ENCODE measurements at regions not wholly inside any gene's neighbourhood (a gene's known extent, or its start where the extent isn't known, plus 50 kb on each side); places are given as distances from the start of the nearest gene placed in this dataset.

DNA sequence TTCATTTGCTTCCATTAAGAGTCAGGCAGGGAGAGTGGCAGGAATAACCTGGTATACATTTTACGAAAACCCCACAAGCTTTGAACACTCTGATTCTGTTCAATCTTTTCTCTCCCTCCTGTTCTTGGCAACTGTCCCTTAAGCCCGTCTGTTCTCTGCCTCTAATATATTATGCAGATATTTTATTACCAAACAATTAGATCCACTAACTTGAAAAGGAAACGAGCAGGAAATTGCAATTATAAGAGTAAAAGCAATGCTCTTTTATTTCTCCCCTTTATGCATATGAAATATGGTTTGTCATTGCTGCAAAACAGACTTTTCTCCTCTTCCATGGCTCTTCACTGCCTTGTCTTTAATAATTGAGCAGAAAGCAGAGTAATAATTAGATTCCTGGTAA is 149.1 kb upstream of the CELF4 start:
- no peak for DNase-seq (ENCODE audit: low spot score)

DNA sequence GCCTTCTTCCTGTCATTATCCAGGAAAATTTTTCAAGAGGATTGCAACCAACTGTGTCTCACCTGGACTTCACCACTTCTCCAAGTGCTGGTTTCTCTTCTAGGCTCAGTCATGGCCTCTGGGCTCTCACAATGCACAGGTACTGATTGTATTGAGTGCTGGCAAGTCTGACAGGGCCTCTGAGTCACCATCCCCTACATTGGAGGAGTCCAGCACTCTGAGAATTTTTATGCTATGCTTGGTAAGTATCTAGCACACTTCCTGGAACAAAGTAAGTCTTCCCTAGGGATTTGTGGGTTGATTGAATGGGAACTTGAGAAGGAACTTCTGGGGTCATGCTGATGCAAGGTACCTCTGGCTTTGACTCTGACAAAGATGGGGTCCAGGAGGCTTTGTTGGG is 147.2 kb upstream of the CELF4 start:
- DNase-seq (ENCODE audit: low spot score) = no peak

DNA sequence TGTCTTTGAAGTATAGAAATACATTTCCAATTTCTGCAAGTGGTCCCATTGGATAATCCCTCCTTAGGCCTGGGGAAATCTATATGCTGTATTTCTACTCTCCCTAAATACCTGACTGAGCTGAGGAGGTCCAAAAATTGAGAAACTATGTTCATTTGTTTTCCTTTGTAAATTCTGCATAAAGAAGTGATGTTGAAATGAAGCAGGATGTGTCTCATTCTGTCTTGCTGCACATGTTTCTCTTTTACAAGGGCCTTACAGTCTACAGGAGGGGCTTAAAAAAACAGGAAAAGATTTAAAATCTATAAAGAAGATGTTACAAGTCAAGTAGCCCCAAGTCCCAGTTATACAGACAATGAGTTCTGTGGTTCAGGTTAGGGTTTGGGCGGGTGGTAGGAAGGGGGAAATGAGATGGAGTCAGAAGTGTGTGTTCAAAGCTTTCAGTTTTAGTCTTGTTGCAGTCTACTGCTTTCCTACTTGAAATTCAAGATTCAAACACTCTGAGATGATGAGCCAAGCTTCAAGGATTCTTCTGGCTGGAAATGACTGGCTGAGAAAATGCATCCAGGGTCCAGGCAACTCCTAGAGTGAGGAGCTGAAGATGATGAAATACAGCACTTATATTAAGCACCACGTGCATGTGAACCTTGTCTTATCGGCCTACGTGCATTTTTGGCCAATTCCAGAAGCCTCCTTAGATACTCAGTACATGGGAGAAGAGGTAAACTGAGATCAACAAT is 146.3 kb upstream of the CELF4 start:
- DNase-seq (ENCODE audit: low spot score) = no peak

DNA sequence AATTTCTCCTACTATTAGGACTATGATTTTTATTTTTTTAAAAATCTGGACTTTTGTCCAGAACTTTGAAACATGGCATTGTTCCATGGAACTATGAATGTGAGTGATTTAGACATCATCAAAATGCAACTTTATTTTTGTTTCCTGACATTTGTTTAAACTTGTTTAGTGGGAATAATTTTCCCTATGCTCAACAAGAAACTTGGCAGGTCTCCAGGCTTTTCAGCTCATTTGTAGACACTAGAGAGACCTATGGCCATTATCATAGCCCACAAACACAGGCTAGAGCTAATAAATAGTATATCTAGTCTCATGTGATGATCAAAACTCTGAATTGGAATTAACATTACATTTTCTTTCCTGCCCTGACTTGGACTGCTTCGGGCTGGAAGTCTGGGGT is 145.1 kb upstream of the CELF4 start:
- no peak for DNase-seq (ENCODE audit: low spot score)

DNA sequence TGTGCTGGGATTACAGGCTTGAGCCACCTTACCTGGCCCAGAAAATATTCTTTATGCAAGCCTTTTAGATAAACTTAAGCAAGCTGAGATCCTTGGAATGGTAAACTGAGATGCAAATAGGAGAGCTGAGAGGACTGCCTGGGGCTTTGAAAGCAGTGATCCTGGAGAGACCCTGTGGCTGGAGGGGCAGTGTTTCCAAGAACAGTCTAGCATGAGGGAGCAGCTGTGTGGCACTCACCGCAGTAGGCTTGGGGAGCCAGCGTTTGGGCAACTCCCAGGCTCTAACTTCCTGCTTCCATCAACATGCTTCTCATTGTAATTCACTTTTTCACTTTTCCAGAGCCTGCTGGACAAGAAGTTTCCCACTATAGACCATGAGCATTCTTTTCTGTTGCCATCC is 144.1 kb upstream of the CELF4 start:
- no peak for DNase-seq (ENCODE audit: low spot score)

DNA sequence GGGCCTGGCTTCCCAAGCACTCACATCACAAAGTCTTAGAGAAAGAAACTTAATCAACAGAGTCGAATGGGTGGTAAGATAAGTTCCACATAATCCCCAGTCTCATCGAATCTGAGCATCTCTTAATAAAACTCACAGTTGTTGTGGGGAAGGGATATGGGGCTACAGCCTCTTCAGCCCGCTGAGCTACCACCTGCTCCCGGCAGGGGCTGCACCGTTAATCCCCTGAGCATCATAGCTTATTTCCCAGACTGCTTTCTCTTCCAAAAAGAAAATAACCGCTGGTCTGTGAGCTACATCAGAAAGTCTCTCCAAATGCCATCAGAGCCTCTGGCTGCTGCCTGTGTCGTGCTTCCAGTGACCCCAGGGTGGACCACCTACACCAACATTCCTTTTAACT is 139.4 kb upstream of the CELF4 start:
- DNase-seq (ENCODE audit: low spot score) = no peak

DNA sequence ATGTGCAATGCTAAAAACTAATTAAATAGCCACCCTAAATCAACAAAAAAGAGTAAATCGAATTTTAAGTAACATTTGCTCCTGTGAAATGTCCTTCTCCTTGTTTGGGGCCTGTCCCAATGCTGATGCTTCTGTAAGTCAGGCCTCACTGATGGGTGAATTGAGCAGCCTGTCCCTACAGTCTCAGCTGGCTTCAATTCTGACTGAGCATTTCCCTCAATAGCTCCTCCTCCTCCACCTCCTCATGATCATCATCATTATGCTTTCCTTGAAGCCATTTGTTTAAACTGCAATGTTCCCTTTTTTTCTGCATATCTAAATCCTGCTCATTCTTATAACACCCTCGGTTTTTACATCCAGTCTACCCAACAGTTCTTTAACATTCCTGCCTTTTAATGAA is 137.2 kb upstream of the CELF4 start:
- DNase-seq (ENCODE audit: low spot score) = no peak

DNA sequence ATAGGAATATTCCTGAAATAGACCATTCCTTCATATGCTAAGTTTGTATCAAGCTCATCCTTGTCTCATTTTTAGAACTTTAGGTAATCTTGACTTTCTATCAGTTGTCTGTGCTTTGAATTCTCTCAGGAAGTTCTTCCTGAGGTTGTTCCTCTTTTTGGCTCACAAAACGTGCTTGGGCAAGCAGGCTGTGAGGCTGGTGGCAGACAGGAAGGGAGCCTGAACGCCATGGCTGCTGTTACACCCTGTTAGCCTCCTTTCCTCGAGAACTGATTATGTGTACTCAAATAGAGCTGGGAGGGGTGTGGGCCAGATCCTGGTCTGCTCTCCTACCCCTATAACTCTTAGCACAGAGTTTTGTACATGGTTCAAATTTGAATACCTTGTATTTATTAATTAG is 136.4 kb upstream of the CELF4 start:
- DNase-seq (ENCODE audit: low spot score) = no peak

DNA sequence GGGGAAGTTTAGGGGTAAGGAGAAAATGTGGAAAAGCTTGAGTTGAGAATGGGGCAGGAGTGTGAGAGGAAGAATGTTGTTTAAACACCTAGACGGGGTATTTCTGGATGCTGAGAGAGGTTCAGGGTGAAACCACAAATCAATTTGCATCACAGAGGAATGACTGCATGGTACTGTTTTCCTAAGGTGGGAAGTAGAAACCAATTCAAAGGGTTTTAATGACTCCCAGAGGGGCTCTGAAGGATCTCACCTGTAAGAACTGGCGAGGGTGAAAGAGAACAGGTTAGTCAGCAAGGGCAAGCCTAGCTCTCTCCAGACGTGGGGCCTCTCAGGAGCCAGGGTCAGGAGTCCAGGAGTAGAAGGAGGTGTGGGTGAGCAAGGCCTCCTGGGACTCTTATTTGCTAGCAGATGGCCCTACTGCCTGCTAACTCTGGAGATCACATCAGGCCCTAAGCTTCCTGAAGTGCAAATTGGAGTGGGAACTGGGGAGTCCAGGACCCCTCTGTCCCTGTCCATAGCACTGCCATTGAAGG is 133.0 kb upstream of the CELF4 start:
- no peak for DNase-seq (ENCODE audit: low spot score)

DNA sequence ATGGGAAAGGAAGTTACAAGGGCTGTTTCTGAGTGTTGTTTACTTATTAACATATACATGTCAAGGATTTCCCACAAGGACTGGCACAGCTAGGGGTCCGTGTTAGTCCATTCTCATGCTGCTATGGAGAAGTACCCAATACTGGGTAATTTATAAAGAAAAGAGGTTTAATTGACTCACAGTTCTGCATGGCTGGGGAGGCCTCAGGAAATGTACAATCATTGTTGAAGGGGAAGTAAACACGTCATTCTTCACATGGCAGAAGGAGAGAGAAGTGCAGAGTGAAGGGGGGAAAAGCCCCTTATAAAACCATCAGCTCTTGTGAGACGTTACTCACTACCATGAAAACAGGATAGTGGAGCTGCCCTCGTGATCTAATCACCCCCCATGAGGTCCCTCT is 128.9 kb upstream of the CELF4 start:
- no peak for DNase-seq (ENCODE audit: low spot score)

DNA sequence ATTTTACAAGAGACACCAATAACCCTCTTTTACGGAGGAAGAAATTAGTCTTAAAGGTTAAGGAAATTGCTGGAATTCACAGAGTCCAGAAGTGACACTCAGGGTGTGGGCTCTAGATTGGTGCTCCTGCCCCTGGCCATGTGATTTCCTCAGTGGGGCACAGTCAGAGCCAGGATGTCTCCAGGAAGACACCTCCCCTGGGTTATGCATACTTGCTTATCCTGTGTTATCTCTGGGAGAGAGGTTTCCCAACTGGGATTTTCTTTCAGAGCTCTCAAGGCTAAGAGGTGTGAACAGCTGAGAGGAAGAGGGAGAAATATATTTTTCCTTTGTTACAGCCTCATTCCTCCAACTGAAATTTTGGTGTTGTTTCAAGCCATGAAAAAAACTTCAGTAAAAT is 125.6 kb upstream of the CELF4 start:
- DNase-seq (ENCODE audit: low spot score) = no peak

DNA sequence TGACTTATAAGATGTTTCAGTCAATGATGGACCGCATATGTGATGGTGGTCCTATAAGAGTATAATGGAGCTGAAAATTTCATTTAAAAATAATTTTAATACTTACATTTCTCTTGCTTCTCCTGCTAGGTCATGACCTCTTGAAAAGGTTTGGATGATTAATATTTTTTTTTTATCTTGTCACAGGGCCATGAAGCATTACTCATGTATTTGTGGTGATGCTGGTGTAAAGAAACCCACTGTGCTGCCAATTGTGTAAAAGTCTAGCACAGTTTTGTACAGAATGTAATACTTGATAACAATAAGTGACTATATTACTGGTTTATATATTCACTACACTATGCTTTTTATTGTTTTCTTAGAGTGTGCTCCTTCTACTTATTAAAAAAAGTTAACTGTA is 124.2 kb upstream of the CELF4 start:
- no peak for DNase-seq (ENCODE audit: low spot score)

DNA sequence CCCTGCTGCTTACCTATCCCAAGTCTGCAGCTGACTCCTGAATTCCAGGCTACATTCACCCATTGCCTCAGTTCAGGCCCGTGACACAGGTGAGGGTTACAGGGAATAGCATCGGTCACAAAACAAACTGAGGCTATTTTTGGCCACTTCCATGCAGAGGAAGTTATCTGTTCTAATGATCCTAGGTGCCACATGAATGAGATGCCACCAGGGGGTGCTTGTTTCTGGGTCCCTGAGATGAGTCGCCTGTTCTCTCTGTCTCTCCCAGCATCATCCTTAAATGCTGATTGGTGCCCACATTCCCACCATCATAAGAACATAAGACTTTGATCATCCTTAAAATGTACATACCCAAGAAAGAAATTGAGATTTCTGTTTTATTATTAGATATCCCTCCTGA is 119.0 kb upstream of the CELF4 start:
- DNase-seq (ENCODE audit: low spot score) = no peak

DNA sequence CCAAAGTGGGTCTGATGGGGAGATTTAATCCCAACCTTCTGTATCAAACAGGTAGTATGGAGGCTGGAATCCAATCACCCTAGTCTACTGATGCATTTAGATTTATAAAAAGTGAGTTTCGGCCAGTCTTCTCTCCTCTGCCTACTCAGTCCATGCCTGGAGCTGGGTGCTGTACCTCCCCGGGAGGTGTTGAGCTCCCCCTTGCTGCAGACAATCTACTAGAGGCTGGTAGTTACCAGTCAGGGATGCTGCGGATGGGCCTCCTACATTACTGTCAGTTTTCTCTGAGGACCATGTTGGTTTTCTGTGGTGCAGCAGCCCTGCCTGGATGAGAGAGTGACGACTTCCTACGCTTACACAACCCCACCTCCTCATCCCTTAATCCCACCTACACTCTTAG is 118.6 kb upstream of the CELF4 start:
- DNase-seq (ENCODE audit: low spot score) = no peak

DNA sequence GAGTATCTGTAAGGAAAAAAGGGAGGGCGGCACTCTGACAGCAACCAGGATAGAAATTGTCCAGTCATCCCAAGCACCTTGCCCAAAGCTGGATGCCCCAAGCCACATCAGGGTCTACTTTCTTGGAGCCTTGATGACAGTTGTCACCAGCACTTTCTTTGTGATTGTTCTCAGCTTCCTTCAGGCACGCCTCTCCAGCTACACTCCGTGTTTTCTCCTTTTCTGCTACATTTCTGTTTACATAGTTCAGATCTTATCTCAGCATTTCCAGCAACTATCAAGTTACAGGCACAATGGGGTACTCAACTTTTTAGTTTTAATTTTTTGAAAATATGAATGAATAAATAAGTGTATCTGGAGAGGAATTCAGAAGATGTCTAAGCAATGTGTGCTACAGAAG is 115.3 kb upstream of the CELF4 start:
- DNase-seq (ENCODE audit: low spot score) = no peak

DNA sequence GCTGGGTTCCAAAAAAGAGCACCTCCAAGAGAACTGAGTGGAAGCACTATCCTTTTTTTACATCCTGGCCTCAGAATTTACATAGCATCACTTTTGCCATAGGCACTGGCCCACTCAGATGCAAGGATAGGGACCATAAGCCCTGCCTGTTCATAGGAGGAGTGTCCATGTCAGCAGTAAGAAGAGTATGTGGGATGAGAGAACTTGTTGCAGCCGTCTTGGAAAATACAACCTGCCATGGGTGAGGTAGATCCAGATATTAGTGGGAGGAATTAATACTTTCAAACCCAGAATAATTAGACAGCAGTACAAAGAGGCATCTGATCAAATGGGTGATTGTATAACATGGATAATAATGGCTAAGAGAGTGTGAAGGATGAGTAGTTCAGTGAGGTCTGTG is 110.7 kb upstream of the CELF4 start:
- no peak for DNase-seq (ENCODE audit: low spot score)

DNA sequence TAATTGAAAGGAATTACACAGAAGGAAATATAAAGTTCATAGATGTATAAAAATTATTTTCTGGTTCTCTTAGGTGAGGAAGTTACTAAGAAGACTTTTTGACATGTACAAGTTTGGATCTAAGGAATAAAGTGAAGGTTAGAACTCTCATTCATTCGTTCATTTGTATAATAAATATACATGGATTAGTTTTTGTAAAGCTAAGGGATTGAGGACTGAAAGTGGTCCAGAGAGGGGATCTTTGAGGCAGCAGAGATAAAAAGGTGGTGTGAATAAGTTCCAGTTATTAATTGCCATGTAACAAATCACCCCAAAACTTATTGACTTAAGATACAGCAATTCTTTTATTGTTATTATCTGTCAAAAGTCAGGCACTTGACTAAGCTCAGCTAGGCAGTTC is 110.1 kb upstream of the CELF4 start:
- DNase-seq (ENCODE audit: low spot score) = no peak

DNA sequence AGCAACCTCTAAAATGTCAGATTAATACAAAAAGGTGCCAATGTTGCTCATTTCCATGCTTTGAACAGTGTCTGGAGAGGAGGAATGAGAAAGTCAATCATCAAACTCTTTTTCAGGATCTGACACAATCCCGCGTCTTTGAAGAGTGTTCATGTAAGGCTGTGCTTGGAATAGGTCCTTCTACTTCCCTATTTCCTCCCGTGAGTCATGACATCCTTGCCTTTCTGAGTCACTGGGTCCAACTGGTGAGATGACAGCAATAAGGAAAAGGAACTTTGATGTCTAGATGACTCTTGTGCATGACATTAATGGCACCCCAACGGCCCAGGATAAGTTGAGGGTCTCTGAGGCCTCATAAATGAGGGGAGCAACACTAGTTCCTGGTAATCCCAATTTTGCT is 109.0 kb upstream of the CELF4 start:
- no peak for DNase-seq (ENCODE audit: low spot score)

DNA sequence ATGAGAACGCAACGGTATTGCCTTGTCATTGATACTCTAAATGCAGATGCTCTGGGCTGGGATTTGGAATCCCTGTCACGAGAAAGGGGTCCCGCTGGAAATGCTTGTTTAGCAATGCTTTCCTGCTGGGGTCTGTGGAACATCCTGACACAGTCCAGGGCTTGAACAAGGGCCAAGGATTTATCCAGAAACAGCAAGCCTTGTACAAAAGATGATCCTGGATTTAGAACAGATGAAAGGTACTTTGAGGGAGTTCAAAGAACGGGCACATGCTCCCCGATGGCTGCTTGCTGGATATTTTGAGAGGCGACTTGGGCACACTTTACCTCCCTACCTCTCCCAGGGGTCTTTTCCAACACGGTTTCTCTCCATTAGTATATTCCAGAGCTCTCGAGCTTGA is 108.1 kb upstream of the CELF4 start:
- DNase-seq (ENCODE audit: low spot score) = peak; percentile 86

DNA sequence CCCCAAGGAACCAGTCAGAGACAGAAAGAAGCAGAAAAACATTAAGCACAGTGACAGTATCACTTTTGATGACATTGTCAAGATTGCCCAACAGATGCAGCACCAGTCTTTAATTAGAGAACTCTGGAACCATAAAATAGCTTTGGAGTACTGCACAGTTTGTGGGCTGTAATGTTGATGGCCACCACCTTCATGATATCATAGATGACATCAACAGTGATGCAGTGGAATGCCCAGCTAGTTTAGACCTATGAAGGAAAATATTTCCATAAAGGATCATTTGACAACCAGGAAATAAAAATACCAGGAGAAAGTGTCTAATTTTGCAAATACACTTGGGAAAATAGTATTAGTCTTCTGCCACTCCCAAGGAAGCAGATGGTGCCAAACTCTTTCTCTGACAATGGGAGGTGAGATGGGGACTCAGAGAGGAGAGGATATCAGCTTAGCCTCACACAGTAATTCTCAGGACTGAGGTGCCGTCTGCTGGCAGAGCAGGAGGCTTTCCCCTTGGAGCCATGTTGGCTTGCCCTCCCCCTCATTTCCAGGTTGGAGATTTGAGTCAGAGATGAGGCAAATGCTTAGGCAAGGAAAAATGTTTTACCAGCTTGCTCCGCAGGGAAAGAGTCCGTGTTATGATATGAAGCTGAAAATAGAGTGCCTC is 107.5 kb upstream of the CELF4 start:
- DNase-seq (ENCODE audit: low spot score) = peak; percentile 50

DNA sequence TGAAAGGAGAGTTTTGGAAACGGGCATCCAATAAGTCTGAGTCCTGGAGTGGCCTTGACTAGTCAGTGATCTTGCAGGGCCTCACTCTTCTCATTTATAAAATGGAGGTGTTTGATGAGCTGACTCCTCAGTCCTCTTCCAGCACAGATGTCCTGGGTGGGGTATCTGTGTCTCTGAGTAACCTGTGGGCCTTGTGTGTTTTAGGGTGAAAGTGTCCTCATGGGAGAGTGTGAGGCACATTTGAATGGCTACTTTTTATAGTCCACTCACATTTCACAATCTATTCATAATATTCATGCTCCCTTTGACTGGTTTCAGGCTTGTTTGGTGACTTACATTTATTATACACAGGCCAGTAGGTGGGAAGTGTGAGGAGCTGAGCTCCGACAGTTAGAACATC is 106.4 kb upstream of the CELF4 start:
- no peak for DNase-seq (ENCODE audit: low spot score)

DNA sequence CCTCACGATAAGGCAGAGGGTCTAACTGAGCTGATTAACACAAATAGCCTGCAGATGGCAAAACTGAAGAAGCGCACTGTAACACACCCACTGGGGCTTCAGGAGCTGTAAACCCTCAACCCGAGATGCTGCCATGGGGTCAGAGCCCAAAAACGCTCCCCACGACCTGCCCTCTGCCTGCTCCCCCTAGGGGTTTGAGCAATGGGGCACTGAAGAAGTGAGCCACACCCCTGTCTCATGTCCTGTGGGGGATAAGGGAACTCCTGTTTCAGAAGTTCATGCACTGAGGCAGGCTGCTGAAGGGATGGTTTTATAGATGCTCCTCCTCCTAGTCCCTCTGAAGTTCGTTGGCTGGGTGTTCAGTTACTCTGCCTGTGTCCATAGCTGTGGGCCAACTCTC is 105.9 kb upstream of the CELF4 start:
- no peak for DNase-seq (ENCODE audit: low spot score)

DNA sequence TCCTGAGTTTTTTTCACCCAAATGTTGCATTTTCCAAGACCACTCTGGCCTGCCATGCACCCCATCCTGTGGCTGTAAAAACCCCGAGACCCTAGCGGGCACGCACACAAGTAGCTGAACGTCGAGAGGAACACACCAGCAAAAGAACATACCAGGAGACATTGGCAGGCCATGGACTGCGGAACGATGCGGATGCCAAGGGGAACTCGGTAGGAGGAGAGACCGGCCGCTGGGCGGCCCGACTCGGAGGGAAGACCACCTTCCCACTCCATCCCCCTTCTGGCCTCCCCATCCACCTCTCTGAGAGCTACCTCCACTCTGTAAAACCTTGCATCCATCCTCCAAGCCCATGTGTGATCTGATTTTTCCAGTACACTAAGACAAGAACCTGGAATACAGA is 105.5 kb upstream of the CELF4 start:
- no peak for DNase-seq (ENCODE audit: low spot score)
